PFSK-1 (cell line): ENCODE measurements at regions not wholly inside any gene's neighbourhood (a gene's known extent, or its start where the extent isn't known, plus 50 kb on each side); places are given as distances from the start of the nearest gene placed in this dataset.

ENCODE experiments used
- FOXP2 ChIP-seq: optimal IDR thresholded peaks from 2 replicates; pipeline ENCODE3; 2011; ENCODE audit warnings: borderline replicate concordance, control low read depth, inconsistent platforms; ENCODE audit not compliant: insufficient read depth; ENCODE audit errors: extremely low read length, extremely low read depth
- POLR2AphosphoS5 ChIP-seq: IDR thresholded peaks from 2 replicates; pipeline ENCODE4 v1.6.1; 2012; ENCODE audit warnings: low read depth, mild to moderate bottlenecking, control low read depth, low read length, moderate library complexity
- REST ChIP-seq, 2 experiments: IDR thresholded peaks; 2 replicates each; pipeline versions ENCODE4 v1.6.1 to v1.8.0; 2011 to 2012; ENCODE audit warnings: low read depth in 2 of 2, low read length in 2 of 2, control low read depth in 1 of 2, inconsistent platforms in 1 of 2, mild to moderate bottlenecking in 1 of 2, moderate library complexity in 1 of 2; ENCODE audit not compliant: insufficient read depth in 1 of 2
- SIN3A ChIP-seq: IDR thresholded peaks from 2 replicates; pipeline ENCODE4 v1.6.1; 2012; ENCODE audit warnings: mild to moderate bottlenecking, low read length, moderate library complexity, borderline replicate concordance; ENCODE audit not compliant: insufficient read depth
- TAF1 ChIP-seq: IDR thresholded peaks from 2 replicates; pipeline ENCODE4 v1.6.1; 2012; ENCODE audit warnings: low read length, control low read depth, borderline replicate concordance; ENCODE audit not compliant: insufficient read depth

DNA sequence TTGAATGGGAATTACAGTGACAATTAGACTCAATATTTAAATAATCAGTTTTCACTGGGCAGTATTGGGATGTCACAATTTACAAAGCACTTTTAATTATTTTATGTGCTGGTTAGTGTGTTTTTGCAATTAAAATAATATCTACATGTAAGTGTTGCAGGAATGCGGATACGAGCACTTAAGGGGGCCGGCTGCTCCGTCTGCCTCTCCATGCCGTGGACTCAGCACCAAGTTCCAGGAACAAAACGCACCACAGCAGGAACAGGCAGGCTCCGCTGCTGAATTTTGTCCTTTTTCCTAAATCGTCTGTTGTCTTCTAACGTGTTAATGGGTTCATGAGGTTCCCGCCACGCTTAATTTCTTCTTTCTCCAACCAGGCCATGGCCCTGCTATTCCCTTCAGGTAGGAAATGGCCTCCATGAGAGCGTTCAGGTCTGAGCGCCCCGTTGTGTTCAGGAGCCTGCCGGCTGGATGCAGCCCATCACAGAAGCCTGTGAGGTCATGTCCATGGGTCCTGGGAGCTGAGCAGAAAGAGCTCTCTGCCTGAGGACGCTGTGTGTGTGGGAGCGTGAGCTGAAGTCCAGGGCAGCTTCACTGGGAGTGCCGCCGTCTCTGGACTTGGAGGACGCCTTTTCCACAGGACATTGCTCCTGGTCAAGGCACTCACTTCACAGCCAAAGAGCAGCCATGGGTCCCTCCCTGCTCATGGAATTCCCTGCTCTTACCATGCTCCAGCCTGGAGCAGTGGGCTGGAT, 730.3 kb downstream of the BRD1 start:
- TF ChIP-seq FOXP2 (no peak), REST (IDR thresholded peaks at IDR 0.05; ENCODE audit: insufficient read depth in 1 of 2, low read depth in 2 of 2, low read length in 2 of 2) (no peak), POLR2AphosphoS5 (no peak), SIN3A (no peak), TAF1 (no peak)

- TF ChIP-seq TAF1, result no peak
- TF ChIP-seq POLR2AphosphoS5, result no peak
- TF ChIP-seq SIN3A, result no peak
- no peak for TF ChIP-seq FOXP2
- TF ChIP-seq REST (IDR thresholded peaks at IDR 0.05; ENCODE audit: insufficient read depth in 1 of 2, low read depth in 2 of 2, low read length in 2 of 2), result no peak
Observed at GRCh38 chr22:49096476-49096875, 731.2 kb downstream of the BRD1 start.

- TF ChIP-seq POLR2AphosphoS5 (no peak), REST (IDR thresholded peaks at IDR 0.05; ENCODE audit: insufficient read depth in 1 of 2, low read depth in 2 of 2, low read length in 2 of 2) (no peak), SIN3A (no peak)
Observed at GRCh38 chr22:49095366-49095765, 732.3 kb downstream of the BRD1 start.

DNA sequence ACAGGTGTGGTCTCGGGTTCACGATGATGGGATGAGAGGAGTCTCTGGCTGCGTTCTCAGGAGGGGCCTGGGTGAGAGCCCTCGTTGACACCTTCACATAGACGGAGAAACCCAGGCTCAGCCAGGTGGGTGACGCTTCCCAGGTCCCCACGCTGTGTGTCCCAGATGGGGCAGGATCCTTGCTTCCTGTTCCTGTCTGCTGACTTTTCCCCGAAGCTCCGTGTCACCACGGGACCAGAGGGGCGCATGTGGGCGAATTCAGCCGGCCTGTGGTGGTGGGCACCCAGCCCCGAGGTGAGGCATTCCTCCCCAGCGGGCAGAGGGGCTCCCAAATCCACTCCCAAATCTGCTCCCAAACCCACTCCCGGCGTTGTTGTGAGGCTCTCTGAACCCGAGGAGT, 732.8 kb downstream of the BRD1 start:
- TF ChIP-seq SIN3A (no peak), POLR2AphosphoS5 (no peak), REST (IDR thresholded peaks at IDR 0.05; ENCODE audit: insufficient read depth in 1 of 2, low read depth in 2 of 2, low read length in 2 of 2) (no peak), TAF1 (no peak), FOXP2 (no peak)

DNA sequence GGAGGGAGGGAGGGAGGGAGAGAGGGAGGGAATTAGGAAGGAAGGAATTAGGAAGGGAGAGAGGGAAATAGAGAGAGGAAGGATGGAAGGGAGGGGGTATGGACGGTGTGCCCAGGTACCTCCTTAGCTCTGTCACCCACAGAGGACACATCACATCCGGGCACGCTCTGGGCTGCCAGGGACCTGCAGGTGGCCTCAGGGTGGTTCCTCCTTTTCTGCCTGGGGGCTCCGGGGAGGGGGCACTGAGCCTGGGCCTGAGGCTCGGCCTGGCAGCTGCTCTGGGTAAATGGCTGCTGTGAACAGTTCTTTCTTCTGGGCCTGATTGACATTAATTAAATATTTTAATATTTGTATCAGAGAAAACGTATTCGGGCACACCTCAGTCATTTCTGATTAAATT, 733.5 kb downstream of the BRD1 start:
- TF ChIP-seq SIN3A (no peak), TAF1 (no peak), POLR2AphosphoS5 (no peak), FOXP2 (no peak), REST (IDR thresholded peaks at IDR 0.05; ENCODE audit: insufficient read depth in 1 of 2, low read depth in 2 of 2, low read length in 2 of 2) (no peak)
